Erythroblast (primary cell): ENCODE measurements at regions not wholly inside any gene's neighbourhood (a gene's known extent, or its start where the extent isn't known, plus 50 kb on each side); places are given as distances from the start of the nearest gene placed in this dataset.

Source experiments
- GATA1 ChIP-seq: IDR thresholded peaks from 2 replicates; pipeline ENCODE4 v1.6.1; 2011; ENCODE audit warnings: low read depth, mild to moderate bottlenecking, control low read depth, low read length, moderate library complexity
- POLR2A ChIP-seq: IDR thresholded peaks from 2 replicates; pipeline ENCODE4 v1.6.1; 2011; ENCODE audit warnings: mild to moderate bottlenecking, low read length

- TF ChIP-seq POLR2A, result no peak
- no peak for TF ChIP-seq GATA1
Observed at GRCh38 chr22:49613511-49614270, 214.0 kb downstream of the BRD1 start.
